ENCODE measurements at regions not wholly inside any gene's neighbourhood (a gene's known extent, or its start where the extent isn't known, plus 50 kb on each side); places are given as distances from the start of the nearest gene placed in this dataset.
"Not testable (repeated sequence)": the region's sequence is repeated elsewhere in the genome, so short reads cannot be mapped to it uniquely, and the experiment has no call there.

GRCh38 chr2:193219413-193219812 lies 1024.7 kb upstream of the TMEFF2 start:
- DNase-seq = no peak

GRCh38 chr2:193201583-193201982 lies 1006.9 kb upstream of the TMEFF2 start:
- DNase-seq = no peak

- DNase-seq = no peak
Measured at GRCh38 chr2:193199322-193199721, 1004.6 kb upstream of the TMEFF2 start.

GRCh38 chr2:193187816-193188215 lies 993.1 kb upstream of the TMEFF2 start:
- no peak for DNase-seq

- not testable (repeated sequence) for DNase-seq
Measured at GRCh38 chr2:193170981-193171380, 976.2 kb upstream of the TMEFF2 start.

- no peak for DNase-seq
Measured at GRCh38 chr2:193156480-193156879, 961.7 kb upstream of the TMEFF2 start.

- no peak for DNase-seq
Measured at GRCh38 chr2:193154076-193154475, 959.3 kb upstream of the TMEFF2 start.

GRCh38 chr2:193153576-193153975 lies 958.8 kb upstream of the TMEFF2 start:
- DNase-seq = no peak

GRCh38 chr2:193142467-193142866 lies 947.7 kb upstream of the TMEFF2 start:
- DNase-seq = not testable (repeated sequence)

GRCh38 chr2:193141998-193142397 lies 947.3 kb upstream of the TMEFF2 start:
- no peak for DNase-seq

GRCh38 chr2:193140895-193141294 lies 946.2 kb upstream of the TMEFF2 start:
- DNase-seq = not testable (repeated sequence)

- no peak for DNase-seq
Measured at GRCh38 chr2:193124815-193125214, 930.1 kb upstream of the TMEFF2 start.

- DNase-seq = no peak
Measured at GRCh38 chr2:193114827-193115226, 920.1 kb upstream of the TMEFF2 start.

- no peak for DNase-seq
Measured at GRCh38 chr2:193112986-193113385, 918.3 kb upstream of the TMEFF2 start.

GRCh38 chr2:193103064-193103463 lies 908.3 kb upstream of the TMEFF2 start:
- DNase-seq = no peak

GRCh38 chr2:193101591-193101990 lies 906.9 kb upstream of the TMEFF2 start:
- no peak for DNase-seq

GRCh38 chr2:193088026-193088425 lies 893.3 kb upstream of the TMEFF2 start:
- no peak for DNase-seq

GRCh38 chr2:193076995-193077394 lies 882.3 kb upstream of the TMEFF2 start:
- DNase-seq = no peak

- DNase-seq = no peak
Measured at GRCh38 chr2:193074933-193075332, 880.2 kb upstream of the TMEFF2 start.

GRCh38 chr2:193072647-193073046 lies 877.9 kb upstream of the TMEFF2 start:
- no peak for DNase-seq

GRCh38 chr2:193025556-193025955 lies 830.8 kb upstream of the TMEFF2 start:
- not testable (repeated sequence) for DNase-seq

GRCh38 chr2:193024791-193025190 lies 830.1 kb upstream of the TMEFF2 start:
- DNase-seq = no peak

- DNase-seq = no peak
Measured at GRCh38 chr2:193011870-193012269, 817.1 kb upstream of the TMEFF2 start.

GRCh38 chr2:192993059-192993458 lies 798.3 kb upstream of the TMEFF2 start:
- no peak for DNase-seq

GRCh38 chr2:192983173-192983572 lies 788.4 kb upstream of the TMEFF2 start:
- no peak for DNase-seq

GRCh38 chr2:192978395-192978794 lies 783.7 kb upstream of the TMEFF2 start:
- DNase-seq = no peak
